ENCODE measurements at regions not wholly inside any gene's neighbourhood (a gene's known extent, or its start where the extent isn't known, plus 50 kb on each side); places are given as distances from the start of the nearest gene placed in this dataset.

DNA sequence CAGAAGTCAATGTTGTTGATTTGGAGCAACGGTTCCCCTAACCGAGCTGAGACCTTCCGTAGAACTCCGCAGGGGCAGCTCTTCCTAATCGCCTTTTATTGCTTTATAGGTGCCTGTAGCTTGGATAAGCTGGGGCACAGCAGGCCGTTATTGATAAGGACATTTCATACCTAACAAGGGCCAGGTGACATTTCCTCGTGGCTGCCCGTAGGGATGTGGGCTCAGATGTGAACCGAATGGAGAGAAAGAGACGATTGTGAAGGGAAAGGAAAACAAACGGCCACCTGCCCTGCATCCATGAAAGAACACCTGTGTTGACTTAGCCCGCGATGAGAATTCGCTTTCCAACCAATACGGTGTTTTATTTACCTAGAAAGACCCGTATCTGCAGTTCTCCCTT lies 53.3 kb upstream of the DACT2 start:
- Histone ChIP-seq H3K27ac (no peak overlapping the region), H3K4me3 (no peak overlapping the region), H3K4me1 (peaks cover 0 to 13% (median 5%) of the 10 kb centered on the region in 4 donors), H3K36me3 (no peaks in the 10 kb centered on the region), H3K27me3 (no peaks in the 10 kb centered on the region), H3K9me3 (no peaks in the 10 kb centered on the region)
- TF ChIP-seq CTCF (IDR thresholded peaks at IDR 0.05), result no peak
- intact Hi-C loops (cut with DNase I; ENCODE audit: low total_unique reads), result no loop called here
- peak in 1 of 2 donors; percentile 13 for DNase-seq

DNA sequence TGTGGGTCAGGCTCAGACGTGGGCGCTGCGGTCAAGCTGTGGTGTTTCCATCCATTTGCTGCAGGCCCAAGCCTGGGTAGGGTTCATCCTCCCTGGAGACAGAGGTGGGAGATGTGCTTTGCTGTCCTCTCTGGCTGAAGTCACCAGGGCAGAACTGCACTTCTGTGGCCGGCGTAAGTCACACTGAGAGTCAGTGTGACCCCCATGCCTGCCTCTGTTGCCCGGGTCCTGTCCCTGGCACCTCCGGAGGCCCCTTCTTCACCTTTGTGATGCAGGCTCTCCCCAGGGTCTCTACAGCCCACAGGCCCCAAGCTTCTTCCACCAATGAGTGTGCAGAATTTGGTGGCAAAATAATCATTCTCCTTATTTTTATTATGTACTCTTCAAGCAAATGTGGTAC lies 53.8 kb upstream of the DACT2 start:
- Histone ChIP-seq H3K36me3 (no peaks in the 10 kb centered on the region), H3K27me3 (no peaks in the 10 kb centered on the region), H3K27ac (no peak overlapping the region), H3K9me3 (no peaks in the 10 kb centered on the region), H3K4me1 (peaks cover 0 to 14% (median 5%) of the 10 kb centered on the region in 4 donors), H3K4me3 (no peak overlapping the region)
- intact Hi-C loops (cut with DNase I; ENCODE audit: low total_unique reads), result no loop called here
- no peak for TF ChIP-seq CTCF (IDR thresholded peaks at IDR 0.05)
- peak in 1 of 2 donors; percentile 5 for DNase-seq

GRCh38 chr6:168374051-168374502 lies 54.5 kb upstream of the DACT2 start:
- DNase-seq, result peak in 1 of 2 donors; percentile 5
- intact Hi-C loops (cut with DNase I; ENCODE audit: low total_unique reads), result no loop called here
- Histone ChIP-seq H3K27ac (no peak overlapping the region), H3K4me1 (peaks cover 0 to 14% (median 5%) of the 10 kb centered on the region in 4 donors), H3K36me3 (no peaks in the 10 kb centered on the region), H3K27me3 (no peaks in the 10 kb centered on the region), H3K9me3 (no peaks in the 10 kb centered on the region), H3K4me3 (no peak overlapping the region)
- no peak for TF ChIP-seq CTCF (IDR thresholded peaks at IDR 0.05)

DNA sequence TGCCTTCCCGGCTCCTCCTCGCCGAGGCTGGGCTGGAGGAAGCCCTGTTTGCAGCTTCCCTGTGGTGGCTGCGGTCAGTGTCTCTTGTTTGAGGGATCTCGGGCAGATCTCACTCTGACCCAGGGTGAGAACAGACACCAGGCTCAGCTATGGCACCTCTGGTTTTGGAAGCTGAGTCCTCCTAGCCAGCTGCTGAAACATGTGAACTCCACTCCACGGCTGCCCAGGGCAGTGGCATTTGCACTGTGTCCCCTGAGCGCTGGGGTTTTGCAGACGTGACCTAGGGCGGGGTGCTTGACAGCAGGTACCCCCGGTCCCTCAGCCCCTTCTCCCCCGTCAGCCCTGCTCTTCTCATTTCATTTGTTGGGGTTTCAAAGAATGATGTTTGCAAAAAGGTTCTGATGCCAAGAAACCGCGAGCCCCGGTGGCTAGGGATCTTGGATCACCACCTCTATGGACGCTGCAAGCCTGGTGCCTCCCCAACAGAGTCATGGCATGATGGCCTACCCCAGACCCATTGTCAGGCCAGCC lies 55.0 kb upstream of the DACT2 start:
- intact Hi-C loops (cut with DNase I; ENCODE audit: low total_unique reads), result no loop called here
- no peaks in the 10 kb centered on the region for H3K9me3 ChIP-seq
- DNase-seq, result peak in 1 of 2 donors; percentile 14
- no peak overlapping the region for H3K4me3 ChIP-seq
- H3K36me3 ChIP-seq, result no peaks in the 10 kb centered on the region
- no peak for TF ChIP-seq CTCF (IDR thresholded peaks at IDR 0.05)
- peaks cover 0 to 14% (median 5%) of the 10 kb centered on the region in 4 donors for H3K4me1 ChIP-seq
- H3K27ac ChIP-seq, result no peak overlapping the region
- H3K27me3 ChIP-seq, result no peaks in the 10 kb centered on the region

GRCh38 chr6:168376120-168376519 lies 56.5 kb upstream of the DACT2 start:
- Histone ChIP-seq H3K36me3 (no peaks in the 10 kb centered on the region), H3K4me3 (no peak overlapping the region), H3K4me1 (peaks cover 0 to 14% (median 2%) of the 10 kb centered on the region in 4 donors), H3K27me3 (no peaks in the 10 kb centered on the region), H3K9me3 (no peaks in the 10 kb centered on the region), H3K27ac (no peak overlapping the region)
- no peak for TF ChIP-seq CTCF (IDR thresholded peaks at IDR 0.05)
- peak; percentile 5 to 23 for DNase-seq
- intact Hi-C loops (cut with DNase I; ENCODE audit: low total_unique reads), result no loop called here
